GM21381 (cell line): ENCODE measurements at regions not wholly inside any gene's neighbourhood (a gene's known extent, or its start where the extent isn't known, plus 50 kb on each side); places are given as distances from the start of the nearest gene placed in this dataset.
A peak's percentile ranks its signal among the peaks of the same experiment; 100 is the strongest.

Experiments used
- ATAC-seq: cut with Tn5 transposase; IDR thresholded peaks from one replicate; pipeline ENCODE4 v1.9.1; 2021; ENCODE audit warnings: mild to moderate bottlenecking, moderate library complexity; ENCODE audit not compliant: unreplicated experiment

- no peak for ATAC-seq
These were observed 198.4 kb downstream of the MTX2 start for GRCh38 chr2:176467595-176467994.

GRCh38 chr2:176468457-176469113 is 199.3 kb downstream of the MTX2 start:
- no peak for ATAC-seq

- no peak for ATAC-seq
These were observed 201.5 kb downstream of the MTX2 start for GRCh38 chr2:176470713-176471112.

- ATAC-seq: no peak
These were observed 202.7 kb downstream of the MTX2 start for GRCh38 chr2:176471949-176472348.

- ATAC-seq: no peak
These were observed 203.9 kb downstream of the MTX2 start for GRCh38 chr2:176473177-176473576.

GRCh38 chr2:176473851-176474250 is 204.6 kb downstream of the MTX2 start:
- ATAC-seq: no peak

GRCh38 chr2:176477336-176477735 is 208.1 kb downstream of the MTX2 start:
- no peak for ATAC-seq

- ATAC-seq: no peak
These were observed 210.7 kb downstream of the MTX2 start for GRCh38 chr2:176479961-176480360.

GRCh38 chr2:176482107-176482506 is 212.9 kb downstream of the MTX2 start:
- ATAC-seq: no peak

- no peak for ATAC-seq
These were observed 214.2 kb downstream of the MTX2 start for GRCh38 chr2:176483476-176483875.

- ATAC-seq: no peak
These were observed 214.8 kb downstream of the MTX2 start for GRCh38 chr2:176483901-176484568.

- no peak for ATAC-seq
These were observed 215.6 kb downstream of the MTX2 start for GRCh38 chr2:176484838-176485237.

- no peak for ATAC-seq
These were observed 219.2 kb downstream of the MTX2 start for GRCh38 chr2:176488431-176488830.

GRCh38 chr2:176490061-176490861 is 221.0 kb downstream of the MTX2 start:
- ATAC-seq: no peak

- peak; percentile 73 for ATAC-seq
These were observed 222.1 kb downstream of the MTX2 start for GRCh38 chr2:176491172-176491904.

- ATAC-seq: no peak
These were observed 223.3 kb downstream of the MTX2 start for GRCh38 chr2:176492583-176492982.

GRCh38 chr2:176493226-176493825 is 224.1 kb downstream of the MTX2 start:
- ATAC-seq: no peak

- ATAC-seq: no peak
These were observed 224.7 kb downstream of the MTX2 start for GRCh38 chr2:176493909-176494308.

- no peak for ATAC-seq
These were observed 225.7 kb downstream of the MTX2 start for GRCh38 chr2:176494949-176495353.

GRCh38 chr2:176495826-176496225 is 226.6 kb downstream of the MTX2 start:
- no peak for ATAC-seq

- no peak for ATAC-seq
These were observed 227.5 kb downstream of the MTX2 start for GRCh38 chr2:176496761-176497160.
